ENCODE measurements at regions not wholly inside any gene's neighbourhood (a gene's known extent, or its start where the extent isn't known, plus 50 kb on each side); places are given as distances from the start of the nearest gene placed in this dataset.

DNA sequence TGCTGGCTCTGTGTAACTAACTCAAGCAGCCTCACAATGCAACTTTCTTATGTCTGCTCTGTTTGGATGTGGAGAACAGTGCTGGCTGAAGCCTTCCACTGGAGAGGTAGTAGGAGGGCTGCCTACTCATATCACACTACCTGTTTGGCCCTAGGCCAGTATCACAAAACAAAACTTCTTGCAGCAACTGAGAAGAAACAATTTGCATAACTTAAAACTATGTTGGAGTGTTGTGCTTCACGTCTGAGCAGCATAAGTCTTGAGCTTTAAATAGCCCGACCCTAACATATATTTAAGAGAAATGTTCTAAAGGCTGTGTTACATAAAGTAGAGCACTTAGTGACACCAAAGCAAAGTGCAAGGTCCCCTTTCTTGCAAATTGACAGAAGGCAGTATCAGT, 204.9 kb upstream of the ACVR2A start:
- H2AFZ ChIP-seq (ENCODE audit: low read depth, low read length): no peak overlapping the region
- Mint-ChIP-seq H3K4me3 (ENCODE audit: unreplicated experiment) (no peak overlapping the region), H3K27me3 (ENCODE audit: low read depth, unreplicated experiment) (peaks cover 5% of the 10 kb centered on the region), H3K4me1 (ENCODE audit: low read depth, unreplicated experiment) (peaks cover 17% of the 10 kb centered on the region), H3K36me3 (ENCODE audit: low read depth, unreplicated experiment) (no peaks in the 10 kb centered on the region), H3K9me3 (ENCODE audit: unreplicated experiment) (no peaks in the 10 kb centered on the region), H3K27ac (ENCODE audit: unreplicated experiment) (no peak overlapping the region)
- TF ChIP-seq, protein P1, sequence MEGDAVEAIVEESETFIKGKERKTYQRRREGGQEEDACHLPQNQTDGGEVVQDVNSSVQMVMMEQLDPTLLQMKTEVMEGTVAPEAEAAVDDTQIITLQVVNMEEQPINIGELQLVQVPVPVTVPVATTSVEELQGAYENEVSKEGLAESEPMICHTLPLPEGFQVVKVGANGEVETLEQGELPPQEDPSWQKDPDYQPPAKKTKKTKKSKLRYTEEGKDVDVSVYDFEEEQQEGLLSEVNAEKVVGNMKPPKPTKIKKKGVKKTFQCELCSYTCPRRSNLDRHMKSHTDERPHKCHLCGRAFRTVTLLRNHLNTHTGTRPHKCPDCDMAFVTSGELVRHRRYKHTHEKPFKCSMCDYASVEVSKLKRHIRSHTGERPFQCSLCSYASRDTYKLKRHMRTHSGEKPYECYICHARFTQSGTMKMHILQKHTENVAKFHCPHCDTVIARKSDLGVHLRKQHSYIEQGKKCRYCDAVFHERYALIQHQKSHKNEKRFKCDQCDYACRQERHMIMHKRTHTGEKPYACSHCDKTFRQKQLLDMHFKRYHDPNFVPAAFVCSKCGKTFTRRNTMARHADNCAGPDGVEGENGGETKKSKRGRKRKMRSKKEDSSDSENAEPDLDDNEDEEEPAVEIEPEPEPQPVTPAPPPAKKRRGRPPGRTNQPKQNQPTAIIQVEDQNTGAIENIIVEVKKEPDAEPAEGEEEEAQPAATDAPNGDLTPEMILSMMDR (IDR thresholded peaks at IDR 0.05; ENCODE audit: insufficient read depth, low read depth, low read length): no peak
- no peak for TF ChIP-seq EZH2 (IDR thresholded peaks at IDR 0.05; ENCODE audit: insufficient read depth, low read length)
- H3K9ac ChIP-seq (ENCODE audit: low read length): no peak overlapping the region
- DNase-seq (ENCODE audit: low read depth) (no peak), FAIRE-seq (no peak)
- no peak overlapping the region for H3K4me3 ChIP-seq (ENCODE audit: insufficient read depth, low read depth, low read length)
- H3K4me1 ChIP-seq (ENCODE audit: insufficient read depth, low read length): peaks cover 14% of the 10 kb centered on the region
- H3K9me3 ChIP-seq (ENCODE audit: insufficient read depth, low read depth, low read length): no peaks in the 10 kb centered on the region
- no peaks in the 10 kb centered on the region for H3K27me3 ChIP-seq (ENCODE audit: insufficient read depth, low read length)
- no peaks in the 10 kb centered on the region for H4K20me1 ChIP-seq (ENCODE audit: insufficient read depth, low read length)
- no peaks in the 10 kb centered on the region for H3K36me3 ChIP-seq (ENCODE audit: insufficient read depth, low read length)
- no peaks in the 10 kb centered on the region for H3K79me2 ChIP-seq (ENCODE audit: insufficient read depth, low read length)
- H3K4me2 ChIP-seq (ENCODE audit: low read length): no peak overlapping the region
- no peak overlapping the region for H3K27ac ChIP-seq (ENCODE audit: low read depth, low read length)

DNA sequence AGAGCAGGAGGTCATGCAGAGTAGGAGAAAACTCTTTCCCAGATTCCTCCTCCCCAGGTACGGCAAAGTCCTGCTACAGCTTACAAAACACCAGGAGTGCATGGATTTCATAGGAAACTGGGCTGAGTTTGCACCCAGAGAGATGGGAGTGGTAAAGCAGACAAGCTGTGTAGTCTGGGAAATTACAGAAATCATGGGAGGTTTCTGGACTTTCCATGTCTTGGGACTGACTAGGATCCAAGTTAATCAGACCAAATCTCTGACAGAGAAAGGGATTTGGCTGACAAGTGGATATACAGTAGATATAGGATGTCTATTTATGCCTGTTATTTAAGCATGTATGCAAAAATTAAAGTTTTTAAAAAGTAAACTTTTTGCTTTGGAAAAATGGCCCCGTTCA, 205.4 kb upstream of the ACVR2A start:
- FAIRE-seq: no peak

DNA sequence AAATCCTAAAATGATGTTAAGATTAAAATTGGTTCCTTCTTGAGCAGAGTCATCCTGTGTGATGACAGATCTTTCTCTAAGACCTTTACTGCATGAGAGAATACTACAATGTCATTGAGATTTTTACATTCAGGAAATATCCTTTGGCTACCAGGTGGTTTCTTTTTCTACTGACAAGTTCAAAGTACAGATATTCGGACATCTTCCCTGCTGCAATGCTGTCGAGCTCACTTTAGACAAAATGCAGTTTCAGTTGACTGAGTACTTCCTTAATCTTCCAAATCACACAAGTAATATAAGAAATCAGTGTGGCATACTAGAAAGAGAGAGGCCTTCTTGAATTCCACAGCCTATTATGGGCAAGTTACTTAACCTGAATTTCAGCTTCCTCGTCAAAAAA, 207.9 kb upstream of the ACVR2A start:
- H3K27ac Mint-ChIP-seq (ENCODE audit: unreplicated experiment): peak overlapping the region; percentile 98
- H3K9me3 Mint-ChIP-seq (ENCODE audit: unreplicated experiment): no peaks in the 10 kb centered on the region

More for the DNA sequence above, 205.4 kb upstream of the ACVR2A start:
- Histone ChIP-seq H3K9ac (ENCODE audit: low read length) (no peak overlapping the region), H4K20me1 (ENCODE audit: insufficient read depth, low read length) (no peaks in the 10 kb centered on the region), H3K27me3 (ENCODE audit: insufficient read depth, low read length) (no peaks in the 10 kb centered on the region), H3K4me3 (ENCODE audit: insufficient read depth, low read depth, low read length) (no peak overlapping the region), H3K79me2 (ENCODE audit: insufficient read depth, low read length) (no peaks in the 10 kb centered on the region), H3K36me3 (ENCODE audit: insufficient read depth, low read length) (no peaks in the 10 kb centered on the region), H3K27ac (ENCODE audit: low read depth, low read length) (no peak overlapping the region), H3K9me3 (ENCODE audit: insufficient read depth, low read depth, low read length) (no peaks in the 10 kb centered on the region), H3K4me1 (ENCODE audit: insufficient read depth, low read length) (peaks cover 14% of the 10 kb centered on the region), H2AFZ (ENCODE audit: low read depth, low read length) (no peak overlapping the region), H3K4me2 (ENCODE audit: low read length) (no peak overlapping the region)
- no peak overlapping the region for H3K27ac Mint-ChIP-seq (ENCODE audit: unreplicated experiment)
- peaks cover 5% of the 10 kb centered on the region for H3K27me3 Mint-ChIP-seq (ENCODE audit: low read depth, unreplicated experiment)
- peaks cover 17% of the 10 kb centered on the region for H3K4me1 Mint-ChIP-seq (ENCODE audit: low read depth, unreplicated experiment)
- TF ChIP-seq, protein P1 (IDR thresholded peaks at IDR 0.05; ENCODE audit: insufficient read depth, low read depth, low read length): no peak
- TF ChIP-seq EZH2 (IDR thresholded peaks at IDR 0.05; ENCODE audit: insufficient read depth, low read length): no peak
- H3K36me3 Mint-ChIP-seq (ENCODE audit: low read depth, unreplicated experiment): no peaks in the 10 kb centered on the region
- no peak overlapping the region for H3K4me3 Mint-ChIP-seq (ENCODE audit: unreplicated experiment)
- no peak for DNase-seq (ENCODE audit: low read depth)
- H3K9me3 Mint-ChIP-seq (ENCODE audit: unreplicated experiment): no peaks in the 10 kb centered on the region

More for the DNA sequence above, 207.9 kb upstream of the ACVR2A start:
- no peak overlapping the region for H3K4me3 ChIP-seq (ENCODE audit: insufficient read depth, low read depth, low read length)
- H3K27me3 Mint-ChIP-seq (ENCODE audit: low read depth, unreplicated experiment): peaks cover 5% of the 10 kb centered on the region
- no peaks in the 10 kb centered on the region for H3K36me3 Mint-ChIP-seq (ENCODE audit: low read depth, unreplicated experiment)
- H3K79me2 ChIP-seq (ENCODE audit: insufficient read depth, low read length): no peaks in the 10 kb centered on the region
- H2AFZ ChIP-seq (ENCODE audit: low read depth, low read length): no peak overlapping the region
- DNase-seq (ENCODE audit: low read depth): no peak
- FAIRE-seq: no peak
- no peak overlapping the region for H3K4me3 Mint-ChIP-seq (ENCODE audit: unreplicated experiment)
- no peak overlapping the region for H3K9ac ChIP-seq (ENCODE audit: low read length)
- peaks cover 14% of the 10 kb centered on the region for H3K4me1 ChIP-seq (ENCODE audit: insufficient read depth, low read length)
- H4K20me1 ChIP-seq (ENCODE audit: insufficient read depth, low read length): no peaks in the 10 kb centered on the region
- peaks cover 17% of the 10 kb centered on the region for H3K4me1 Mint-ChIP-seq (ENCODE audit: low read depth, unreplicated experiment)
- H3K9me3 ChIP-seq (ENCODE audit: insufficient read depth, low read depth, low read length): no peaks in the 10 kb centered on the region
- no peaks in the 10 kb centered on the region for H3K27me3 ChIP-seq (ENCODE audit: insufficient read depth, low read length)
- peak overlapping the region; percentile 63 for H3K4me2 ChIP-seq (ENCODE audit: low read length)
- H3K27ac ChIP-seq (ENCODE audit: low read depth, low read length): no peak overlapping the region
- TF ChIP-seq EZH2 (IDR thresholded peaks at IDR 0.05; ENCODE audit: insufficient read depth, low read length): no peak
- TF ChIP-seq, protein P1 (IDR thresholded peaks at IDR 0.05; ENCODE audit: insufficient read depth, low read depth, low read length): no peak
- no peaks in the 10 kb centered on the region for H3K36me3 ChIP-seq (ENCODE audit: insufficient read depth, low read length)

Measured in astrocyte (in vitro differentiated cells and primary cell).